ENCODE measurements at regions not wholly inside any gene's neighbourhood (a gene's known extent, or its start where the extent isn't known, plus 50 kb on each side); places are given as distances from the start of the nearest gene placed in this dataset.
"Not testable (repeated sequence)": the region's sequence is repeated elsewhere in the genome, so short reads cannot be mapped to it uniquely, and the experiment has no call there.

DNA sequence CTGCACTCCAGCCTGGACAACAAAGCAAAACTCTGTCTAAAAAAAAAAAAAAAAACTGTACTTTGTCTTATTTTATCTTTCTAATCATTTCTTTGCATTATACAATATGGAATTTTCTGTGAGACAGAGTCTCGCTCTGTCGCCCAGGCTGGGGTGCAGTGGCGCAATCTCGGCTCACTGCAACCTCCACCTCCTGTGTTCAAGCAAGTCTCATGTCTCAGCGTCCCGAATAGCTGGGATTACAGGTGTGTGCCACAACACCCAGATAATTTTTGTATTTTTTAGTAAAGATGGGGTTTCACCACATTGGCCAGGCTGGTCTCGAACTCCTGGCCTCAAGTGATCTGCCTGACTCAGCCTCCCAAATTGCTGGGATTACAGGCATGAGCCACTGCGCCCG, 90.0 kb downstream of the MRPL14 start:
- TF ChIP-seq, protein P1, sequence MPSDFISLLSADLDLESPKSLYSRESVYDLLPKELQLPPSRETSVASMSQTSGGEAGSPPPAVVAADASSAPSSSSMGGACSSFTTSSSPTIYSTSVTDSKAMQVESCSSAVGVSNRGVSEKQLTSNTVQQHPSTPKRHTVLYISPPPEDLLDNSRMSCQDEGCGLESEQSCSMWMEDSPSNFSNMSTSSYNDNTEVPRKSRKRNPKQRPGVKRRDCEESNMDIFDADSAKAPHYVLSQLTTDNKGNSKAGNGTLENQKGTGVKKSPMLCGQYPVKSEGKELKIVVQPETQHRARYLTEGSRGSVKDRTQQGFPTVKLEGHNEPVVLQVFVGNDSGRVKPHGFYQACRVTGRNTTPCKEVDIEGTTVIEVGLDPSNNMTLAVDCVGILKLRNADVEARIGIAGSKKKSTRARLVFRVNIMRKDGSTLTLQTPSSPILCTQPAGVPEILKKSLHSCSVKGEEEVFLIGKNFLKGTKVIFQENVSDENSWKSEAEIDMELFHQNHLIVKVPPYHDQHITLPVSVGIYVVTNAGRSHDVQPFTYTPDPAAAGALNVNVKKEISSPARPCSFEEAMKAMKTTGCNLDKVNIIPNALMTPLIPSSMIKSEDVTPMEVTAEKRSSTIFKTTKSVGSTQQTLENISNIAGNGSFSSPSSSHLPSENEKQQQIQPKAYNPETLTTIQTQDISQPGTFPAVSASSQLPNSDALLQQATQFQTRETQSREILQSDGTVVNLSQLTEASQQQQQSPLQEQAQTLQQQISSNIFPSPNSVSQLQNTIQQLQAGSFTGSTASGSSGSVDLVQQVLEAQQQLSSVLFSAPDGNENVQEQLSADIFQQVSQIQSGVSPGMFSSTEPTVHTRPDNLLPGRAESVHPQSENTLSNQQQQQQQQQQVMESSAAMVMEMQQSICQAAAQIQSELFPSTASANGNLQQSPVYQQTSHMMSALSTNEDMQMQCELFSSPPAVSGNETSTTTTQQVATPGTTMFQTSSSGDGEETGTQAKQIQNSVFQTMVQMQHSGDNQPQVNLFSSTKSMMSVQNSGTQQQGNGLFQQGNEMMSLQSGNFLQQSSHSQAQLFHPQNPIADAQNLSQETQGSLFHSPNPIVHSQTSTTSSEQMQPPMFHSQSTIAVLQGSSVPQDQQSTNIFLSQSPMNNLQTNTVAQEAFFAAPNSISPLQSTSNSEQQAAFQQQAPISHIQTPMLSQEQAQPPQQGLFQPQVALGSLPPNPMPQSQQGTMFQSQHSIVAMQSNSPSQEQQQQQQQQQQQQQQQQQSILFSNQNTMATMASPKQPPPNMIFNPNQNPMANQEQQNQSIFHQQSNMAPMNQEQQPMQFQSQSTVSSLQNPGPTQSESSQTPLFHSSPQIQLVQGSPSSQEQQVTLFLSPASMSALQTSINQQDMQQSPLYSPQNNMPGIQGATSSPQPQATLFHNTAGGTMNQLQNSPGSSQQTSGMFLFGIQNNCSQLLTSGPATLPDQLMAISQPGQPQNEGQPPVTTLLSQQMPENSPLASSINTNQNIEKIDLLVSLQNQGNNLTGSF (CRISPR knock-in tag; IDR thresholded peaks at IDR 0.05) = not testable (repeated sequence)
- TF ChIP-seq, protein P2, sequence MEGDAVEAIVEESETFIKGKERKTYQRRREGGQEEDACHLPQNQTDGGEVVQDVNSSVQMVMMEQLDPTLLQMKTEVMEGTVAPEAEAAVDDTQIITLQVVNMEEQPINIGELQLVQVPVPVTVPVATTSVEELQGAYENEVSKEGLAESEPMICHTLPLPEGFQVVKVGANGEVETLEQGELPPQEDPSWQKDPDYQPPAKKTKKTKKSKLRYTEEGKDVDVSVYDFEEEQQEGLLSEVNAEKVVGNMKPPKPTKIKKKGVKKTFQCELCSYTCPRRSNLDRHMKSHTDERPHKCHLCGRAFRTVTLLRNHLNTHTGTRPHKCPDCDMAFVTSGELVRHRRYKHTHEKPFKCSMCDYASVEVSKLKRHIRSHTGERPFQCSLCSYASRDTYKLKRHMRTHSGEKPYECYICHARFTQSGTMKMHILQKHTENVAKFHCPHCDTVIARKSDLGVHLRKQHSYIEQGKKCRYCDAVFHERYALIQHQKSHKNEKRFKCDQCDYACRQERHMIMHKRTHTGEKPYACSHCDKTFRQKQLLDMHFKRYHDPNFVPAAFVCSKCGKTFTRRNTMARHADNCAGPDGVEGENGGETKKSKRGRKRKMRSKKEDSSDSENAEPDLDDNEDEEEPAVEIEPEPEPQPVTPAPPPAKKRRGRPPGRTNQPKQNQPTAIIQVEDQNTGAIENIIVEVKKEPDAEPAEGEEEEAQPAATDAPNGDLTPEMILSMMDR (CRISPR knock-in tag; IDR thresholded peaks at IDR 0.05) = not testable (repeated sequence)
- TF ChIP-seq TAF1 (CRISPR knock-in tag; IDR thresholded peaks at IDR 0.05); ZNF460 (CRISPR knock-in tag; IDR thresholded peaks at IDR 0.05; ENCODE audit: borderline replicate concordance); NFE2L1 (CRISPR knock-in tag; IDR thresholded peaks at IDR 0.05; ENCODE audit: borderline replicate concordance); ZFP37 (CRISPR knock-in tag; IDR thresholded peaks at IDR 0.05; ENCODE audit: borderline replicate concordance): not testable (repeated sequence)
